Tongue (tissue), 1 donor: ENCODE measurements at regions not wholly inside any gene's neighbourhood (a gene's known extent, or its start where the extent isn't known, plus 50 kb on each side); places are given as distances from the start of the nearest gene placed in this dataset.

Experiments used
- DNase-seq: peaks from one replicate; pipeline ENCODE4 v3.0.0-alpha.2; 2015

- no peak for DNase-seq
Observed at GRCh38 chr14:97688631-97689336, 891.6 kb downstream of the VRK1 start.

- no peak for DNase-seq
Observed at GRCh38 chr14:97692084-97692483, 894.9 kb downstream of the VRK1 start.

- DNase-seq: no peak
Observed at GRCh38 chr14:97695456-97695981, 898.3 kb downstream of the VRK1 start.

- no peak for DNase-seq
Observed at GRCh38 chr14:97697772-97698171, 900.6 kb downstream of the VRK1 start.

- no peak for DNase-seq
Observed at GRCh38 chr14:97699026-97699425, 901.8 kb downstream of the VRK1 start.

- no peak for DNase-seq
Observed at GRCh38 chr14:97703006-97703760, 906.0 kb downstream of the VRK1 start.

- no peak for DNase-seq
Observed at GRCh38 chr14:97704316-97704885, 907.2 kb downstream of the VRK1 start.

- no peak for DNase-seq
Observed at GRCh38 chr14:97705107-97705506, 907.9 kb downstream of the VRK1 start.

- no peak for DNase-seq
Observed at GRCh38 chr14:97705976-97706375, 908.8 kb downstream of the VRK1 start.

- no peak for DNase-seq
Observed at GRCh38 chr14:97706819-97707218, 909.6 kb downstream of the VRK1 start.

GRCh38 chr14:97707603-97708002, 910.4 kb downstream of the VRK1 start:
- no peak for DNase-seq

GRCh38 chr14:97709552-97709951, 912.4 kb downstream of the VRK1 start:
- DNase-seq: no peak

GRCh38 chr14:97710726-97711125, 913.5 kb downstream of the VRK1 start:
- DNase-seq: no peak

- DNase-seq: no peak
Observed at GRCh38 chr14:97712471-97712870, 915.3 kb downstream of the VRK1 start.

- no peak for DNase-seq
Observed at GRCh38 chr14:97713023-97713422, 915.8 kb downstream of the VRK1 start.

GRCh38 chr14:97718886-97719442, 921.8 kb downstream of the VRK1 start:
- no peak for DNase-seq

GRCh38 chr14:97719931-97720330, 922.7 kb downstream of the VRK1 start:
- DNase-seq: no peak

GRCh38 chr14:97723351-97723750, 926.2 kb downstream of the VRK1 start:
- no peak for DNase-seq

- DNase-seq: no peak
Observed at GRCh38 chr14:97723819-97724218, 926.6 kb downstream of the VRK1 start.

- no peak for DNase-seq
Observed at GRCh38 chr14:97724265-97724731, 927.1 kb downstream of the VRK1 start.

- DNase-seq: no peak
Observed at GRCh38 chr14:97726676-97727075, 929.5 kb downstream of the VRK1 start.

GRCh38 chr14:97730706-97731105, 933.5 kb downstream of the VRK1 start:
- DNase-seq: no peak

GRCh38 chr14:97731800-97732199, 934.6 kb downstream of the VRK1 start:
- DNase-seq: no peak
